ENCODE measurements at regions not wholly inside any gene's neighbourhood (a gene's known extent, or its start where the extent isn't known, plus 50 kb on each side); places are given as distances from the start of the nearest gene placed in this dataset.

- DNase-seq (ENCODE audit: low read depth in 2 of 2), result no peak
- no peak overlapping the region for H3K4me3 ChIP-seq (replicated peaks in 1 of 2; ENCODE audit: low read depth in 2 of 2, low read length in 2 of 2)
- TF ChIP-seq, protein P1, sequence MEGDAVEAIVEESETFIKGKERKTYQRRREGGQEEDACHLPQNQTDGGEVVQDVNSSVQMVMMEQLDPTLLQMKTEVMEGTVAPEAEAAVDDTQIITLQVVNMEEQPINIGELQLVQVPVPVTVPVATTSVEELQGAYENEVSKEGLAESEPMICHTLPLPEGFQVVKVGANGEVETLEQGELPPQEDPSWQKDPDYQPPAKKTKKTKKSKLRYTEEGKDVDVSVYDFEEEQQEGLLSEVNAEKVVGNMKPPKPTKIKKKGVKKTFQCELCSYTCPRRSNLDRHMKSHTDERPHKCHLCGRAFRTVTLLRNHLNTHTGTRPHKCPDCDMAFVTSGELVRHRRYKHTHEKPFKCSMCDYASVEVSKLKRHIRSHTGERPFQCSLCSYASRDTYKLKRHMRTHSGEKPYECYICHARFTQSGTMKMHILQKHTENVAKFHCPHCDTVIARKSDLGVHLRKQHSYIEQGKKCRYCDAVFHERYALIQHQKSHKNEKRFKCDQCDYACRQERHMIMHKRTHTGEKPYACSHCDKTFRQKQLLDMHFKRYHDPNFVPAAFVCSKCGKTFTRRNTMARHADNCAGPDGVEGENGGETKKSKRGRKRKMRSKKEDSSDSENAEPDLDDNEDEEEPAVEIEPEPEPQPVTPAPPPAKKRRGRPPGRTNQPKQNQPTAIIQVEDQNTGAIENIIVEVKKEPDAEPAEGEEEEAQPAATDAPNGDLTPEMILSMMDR (IDR thresholded peaks at IDR 0.05; ENCODE audit: low read depth, low read length), result no peak
Measured at GRCh38 chr16:8099586-8099985, 490.7 kb downstream of the TMEM114 start.

DNA sequence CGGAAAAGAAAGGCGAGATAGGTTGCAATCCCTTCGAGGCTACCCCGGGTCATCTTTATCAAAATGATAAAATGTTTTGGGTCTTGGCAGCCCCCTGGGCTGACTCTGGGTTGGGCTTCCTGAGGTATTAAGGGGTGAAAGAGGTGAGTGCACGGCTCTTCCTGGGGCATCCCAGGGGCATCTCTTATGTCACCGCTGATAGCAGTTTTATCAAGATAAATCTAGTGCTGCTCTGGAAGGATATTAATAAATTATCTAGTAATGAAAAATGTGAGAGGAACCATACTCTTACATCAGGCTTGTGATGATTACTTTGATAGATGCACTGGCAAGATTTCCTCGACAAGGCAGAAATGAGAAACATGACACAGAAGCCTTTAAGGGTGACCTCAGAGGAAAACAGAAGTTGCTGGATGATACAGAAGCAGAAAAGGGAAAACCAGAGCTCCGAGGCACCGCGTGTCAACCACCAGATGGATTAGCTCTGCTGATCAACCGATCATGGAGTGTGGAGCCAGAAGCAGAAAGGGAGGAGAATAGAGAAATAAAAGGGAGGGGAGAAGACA is 491.3 kb downstream of the TMEM114 start:
- TF ChIP-seq, protein P1 (IDR thresholded peaks at IDR 0.05; ENCODE audit: low read depth, low read length), result no peak
- no peak for DNase-seq (ENCODE audit: low read depth in 2 of 2)

GRCh38 chr16:8096211-8096610 is 494.1 kb downstream of the TMEM114 start:
- no peak overlapping the region for H3K4me3 ChIP-seq (replicated peaks in 1 of 2; ENCODE audit: low read depth in 2 of 2, low read length in 2 of 2)
- TF ChIP-seq, protein P1 (IDR thresholded peaks at IDR 0.05; ENCODE audit: low read depth, low read length), result no peak
- no peak for DNase-seq (ENCODE audit: low read depth in 2 of 2)

More for the DNA sequence above, 491.3 kb downstream of the TMEM114 start:
- H3K4me3 ChIP-seq (replicated peaks in 1 of 2; ENCODE audit: low read depth in 2 of 2, low read length in 2 of 2), result no peak overlapping the region

DNA sequence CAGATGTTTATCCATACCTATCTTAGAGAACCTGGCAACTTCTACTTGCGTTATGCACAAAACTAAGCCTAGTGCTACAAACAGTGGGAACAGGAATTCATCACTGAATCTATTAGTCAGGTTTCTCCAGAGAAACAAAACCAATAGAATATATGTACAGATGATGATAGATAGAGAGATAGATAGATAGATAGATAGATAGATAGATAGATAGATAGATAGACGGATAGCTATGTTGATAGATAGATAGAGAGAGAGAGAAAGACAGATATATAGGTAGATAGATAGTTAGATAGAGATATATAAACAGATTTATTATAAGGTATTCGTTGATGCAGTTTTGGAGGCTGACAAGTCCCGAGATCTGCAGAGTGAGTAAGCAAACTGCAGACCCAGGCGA is 495.6 kb downstream of the TMEM114 start:
- no peak for DNase-seq (ENCODE audit: low read depth in 2 of 2)

GRCh38 chr16:8088820-8089338 is 501.4 kb downstream of the TMEM114 start:
- no peak overlapping the region for H3K4me3 ChIP-seq (replicated peaks in 1 of 2; ENCODE audit: low read depth in 2 of 2, low read length in 2 of 2)
- no peak for DNase-seq (ENCODE audit: low read depth in 2 of 2)
- TF ChIP-seq, protein P1 (IDR thresholded peaks at IDR 0.05; ENCODE audit: low read depth, low read length), result no peak

More for the DNA sequence above, 495.6 kb downstream of the TMEM114 start:
- TF ChIP-seq, protein P1 (IDR thresholded peaks at IDR 0.05; ENCODE audit: low read depth, low read length), result no peak
- H3K4me3 ChIP-seq (replicated peaks in 1 of 2; ENCODE audit: low read depth in 2 of 2, low read length in 2 of 2), result no peak overlapping the region

- TF ChIP-seq, protein P1 (IDR thresholded peaks at IDR 0.05; ENCODE audit: low read depth, low read length), result no peak
- no peak overlapping the region for H3K4me3 ChIP-seq (replicated peaks in 1 of 2; ENCODE audit: low read depth in 2 of 2, low read length in 2 of 2)
- no peak for DNase-seq (ENCODE audit: low read depth in 2 of 2)
Measured at GRCh38 chr16:8087597-8088289, 502.6 kb downstream of the TMEM114 start.
